SK-N-SH treated with all-trans-retinoic acid at 6 μM for 48 hours (cell line): ENCODE measurements at regions not wholly inside any gene's neighbourhood (a gene's known extent, or its start where the extent isn't known, plus 50 kb on each side); places are given as distances from the start of the nearest gene placed in this dataset.
"Not testable (repeated sequence)": the region's sequence is repeated elsewhere in the genome, so short reads cannot be mapped to it uniquely, and the experiment has no call there.

Experiments
- ATAC-seq: fragments of 200-7000 bp; cut with Tn5 transposase; 3 replicates; pipeline ENCODE4 v1.9.1; 2020; ENCODE audit warnings: mild to moderate bottlenecking, moderate library complexity
- ARNTL ChIP-seq: fragments of 450-650 bp; formaldehyde crosslinking; IDR thresholded peaks from 2 replicates; pipeline ENCODE4 v1.5.0; 2020; ENCODE audit warnings: low read depth, mild to moderate bottlenecking, moderate library complexity, borderline replicate concordance
- CREB5 ChIP-seq: fragments of 250-450 bp; sonication (Bioruptor Pico); IDR thresholded peaks from 2 replicates; pipeline ENCODE4 v1.5.1; 2020; ENCODE audit warnings: low read depth, mild to moderate bottlenecking, moderate library complexity
- CSRNP3 ChIP-seq: fragments of 250-450 bp; sonication (Bioruptor Pico); IDR thresholded peaks from 2 replicates; pipeline ENCODE4 v1.5.1; 2021; ENCODE audit warnings: mild to moderate bottlenecking, moderate library complexity
- GLIS3 ChIP-seq: fragments of 250-450 bp; sonication (Bioruptor Pico); IDR thresholded peaks from 2 replicates; pipeline ENCODE4 v1.5.0; 2020; ENCODE audit warnings: mild to moderate bottlenecking, moderate library complexity
- OSR1 ChIP-seq: fragments of 250-450 bp; sonication (Bioruptor Pico); IDR thresholded peaks from 2 replicates; pipeline ENCODE4 v1.8.0; 2022; ENCODE audit warnings: moderate library complexity, mild to moderate bottlenecking, inconsistent platforms
- PATZ1 ChIP-seq: fragments of 250-450 bp; sonication (Bioruptor Pico); IDR thresholded peaks from 2 replicates; pipeline ENCODE4 v1.8.0; 2020; ENCODE audit warnings: mild to moderate bottlenecking, moderate library complexity, borderline replicate concordance
- SNAI2 ChIP-seq: fragments of 250-450 bp; sonication (Bioruptor Pico); IDR thresholded peaks from 2 replicates; pipeline ENCODE4 v1.5.0; 2020; ENCODE audit warnings: mild to moderate bottlenecking, moderate library complexity
- TOX ChIP-seq: fragments of 250-450 bp; sonication (Bioruptor Pico); IDR thresholded peaks from 2 replicates; pipeline ENCODE4 v1.8.0; 2021; ENCODE audit warnings: mild to moderate bottlenecking, moderate library complexity, borderline replicate concordance
- TSHZ2 ChIP-seq: fragments of 250-450 bp; sonication (Bioruptor Pico); IDR thresholded peaks from 2 replicates; pipeline ENCODE4 v1.5.0; 2020; ENCODE audit warnings: mild to moderate bottlenecking, moderate library complexity
- ZC3H10 ChIP-seq: fragments of 250-450 bp; sonication (Bioruptor Pico); IDR thresholded peaks from 2 replicates; pipeline ENCODE4 v1.5.1; 2021; ENCODE audit warnings: mild to moderate bottlenecking, moderate library complexity
- ZFP3 ChIP-seq: fragments of 250-450 bp; sonication (Bioruptor Pico); IDR thresholded peaks from 2 replicates; pipeline ENCODE4 v1.5.0; 2020; ENCODE audit warnings: mild to moderate bottlenecking, moderate library complexity
- ZFP30 ChIP-seq: fragments of 450-650 bp; formaldehyde crosslinking; IDR thresholded peaks from 2 replicates; pipeline ENCODE4 v1.5.0; 2022; ENCODE audit warnings: mild to moderate bottlenecking, moderate library complexity
- ZNF565 ChIP-seq: fragments of 450-650 bp; formaldehyde crosslinking; conservative IDR thresholded peaks from 2 replicates; pipeline ENCODE4 v1.5.0; 2020; ENCODE audit warnings: low read depth, mild to moderate bottlenecking, moderate library complexity
- ZNF8 ChIP-seq: fragments of 450-650 bp; formaldehyde crosslinking; IDR thresholded peaks from 2 replicates; pipeline ENCODE4 v1.5.0; 2020; ENCODE audit warnings: mild to moderate bottlenecking, moderate library complexity

- no peak for TF ChIP-seq CREB5
Measured at GRCh38 chr6:154624038-154624599, 109.1 kb upstream of the SCAF8 start (continued).

- not testable (repeated sequence) for ATAC-seq
Measured at GRCh38 chr6:154624727-154625126, 108.5 kb upstream of the SCAF8 start.

GRCh38 chr6:154625721-154626120 lies 107.5 kb upstream of the SCAF8 start:
- TF ChIP-seq PATZ1 (CRISPR knock-in tag) (no peak), TOX (CRISPR knock-in tag) (no peak), ZFP3 (CRISPR knock-in tag) (no peak), GLIS3 (no peak), OSR1 (CRISPR knock-in tag) (no peak), CSRNP3 (CRISPR knock-in tag) (no peak), ZNF8 (CRISPR knock-in tag) (no peak)
- no peak for ATAC-seq

- no peak for ATAC-seq
- no peak for TF ChIP-seq TOX (CRISPR knock-in tag)
- no peak for TF ChIP-seq ZFP30 (CRISPR knock-in tag)
- TF ChIP-seq ZC3H10 = no peak
- no peak for TF ChIP-seq TSHZ2 (CRISPR knock-in tag)
- TF ChIP-seq CSRNP3 (CRISPR knock-in tag) = no peak
- TF ChIP-seq ZNF565 (CRISPR knock-in tag) = no peak
- TF ChIP-seq SNAI2 = no peak
- no peak for TF ChIP-seq ARNTL (CRISPR knock-in tag)
- TF ChIP-seq ZNF8 (CRISPR knock-in tag) = no peak
Measured at GRCh38 chr6:154629127-154629526, 104.1 kb upstream of the SCAF8 start.

- no peak for TF ChIP-seq CSRNP3 (CRISPR knock-in tag)
- no peak for TF ChIP-seq ZC3H10
- TF ChIP-seq TOX (CRISPR knock-in tag) = no peak
- no peak for TF ChIP-seq TSHZ2 (CRISPR knock-in tag)
- no peak for TF ChIP-seq OSR1 (CRISPR knock-in tag)
- no peak for ATAC-seq
Measured at GRCh38 chr6:154632119-154632518, 101.1 kb upstream of the SCAF8 start.
